MM.1S (cell line): ENCODE measurements at regions not wholly inside any gene's neighbourhood (a gene's known extent, or its start where the extent isn't known, plus 50 kb on each side); places are given as distances from the start of the nearest gene placed in this dataset.

Experiments
- EZH2 ChIP-seq: fragments of 300-600 bp; sonication (generic); optimal IDR thresholded peaks from 2 replicates; pipeline ENCODE3; 2017; ENCODE audit warnings: low read depth, mild to moderate bottlenecking, antibody characterized with exemption, low read length, mixed read lengths
- EZH2phosphoT487 ChIP-seq: fragments of 300-600 bp; sonication (generic); IDR thresholded peaks from 2 replicates; pipeline ENCODE4 v1.6.1; 2018; ENCODE audit warnings: antibody characterized with exemption, low read length
- TF ChIP-seq, protein P1 (sequence below): fragments of 300-600 bp; sonication (generic); IDR thresholded peaks from 2 replicates; pipeline ENCODE4 v1.5.1; 2016; ENCODE audit warnings: antibody characterized with exemption, low read length, mixed read lengths

GRCh38 chr13:34391076-34391475 is 551.0 kb upstream of the NBEA start:
- TF ChIP-seq, protein P1, sequence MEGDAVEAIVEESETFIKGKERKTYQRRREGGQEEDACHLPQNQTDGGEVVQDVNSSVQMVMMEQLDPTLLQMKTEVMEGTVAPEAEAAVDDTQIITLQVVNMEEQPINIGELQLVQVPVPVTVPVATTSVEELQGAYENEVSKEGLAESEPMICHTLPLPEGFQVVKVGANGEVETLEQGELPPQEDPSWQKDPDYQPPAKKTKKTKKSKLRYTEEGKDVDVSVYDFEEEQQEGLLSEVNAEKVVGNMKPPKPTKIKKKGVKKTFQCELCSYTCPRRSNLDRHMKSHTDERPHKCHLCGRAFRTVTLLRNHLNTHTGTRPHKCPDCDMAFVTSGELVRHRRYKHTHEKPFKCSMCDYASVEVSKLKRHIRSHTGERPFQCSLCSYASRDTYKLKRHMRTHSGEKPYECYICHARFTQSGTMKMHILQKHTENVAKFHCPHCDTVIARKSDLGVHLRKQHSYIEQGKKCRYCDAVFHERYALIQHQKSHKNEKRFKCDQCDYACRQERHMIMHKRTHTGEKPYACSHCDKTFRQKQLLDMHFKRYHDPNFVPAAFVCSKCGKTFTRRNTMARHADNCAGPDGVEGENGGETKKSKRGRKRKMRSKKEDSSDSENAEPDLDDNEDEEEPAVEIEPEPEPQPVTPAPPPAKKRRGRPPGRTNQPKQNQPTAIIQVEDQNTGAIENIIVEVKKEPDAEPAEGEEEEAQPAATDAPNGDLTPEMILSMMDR, result no peak
- no peak for TF ChIP-seq EZH2
- TF ChIP-seq EZH2phosphoT487, result no peak
